ENCODE measurements at regions not wholly inside any gene's neighbourhood (a gene's known extent, or its start where the extent isn't known, plus 50 kb on each side); places are given as distances from the start of the nearest gene placed in this dataset.

DNA sequence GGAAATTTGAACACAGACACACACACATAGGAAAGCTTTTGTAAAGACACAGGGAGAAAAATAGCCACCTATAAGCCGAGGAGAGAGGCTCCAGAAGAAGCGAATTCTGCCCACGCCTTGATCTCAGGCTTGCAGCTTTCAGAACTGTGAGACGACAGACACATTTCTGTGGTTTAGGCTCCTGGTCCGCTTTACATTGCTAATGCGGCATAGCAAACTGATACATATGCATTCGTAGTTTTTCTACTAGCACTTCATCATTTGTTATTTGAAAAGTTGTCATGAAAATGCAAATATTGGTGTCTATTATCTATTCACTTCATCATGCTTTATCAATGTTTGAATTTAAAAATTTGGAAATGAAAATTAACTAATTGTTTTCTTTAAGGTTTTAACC lies 674.9 kb downstream of the SEMA5A start:
- TF ChIP-seq POLR2A (IDR thresholded peaks at IDR 0.05): no peak
- TF ChIP-seq, protein P1, sequence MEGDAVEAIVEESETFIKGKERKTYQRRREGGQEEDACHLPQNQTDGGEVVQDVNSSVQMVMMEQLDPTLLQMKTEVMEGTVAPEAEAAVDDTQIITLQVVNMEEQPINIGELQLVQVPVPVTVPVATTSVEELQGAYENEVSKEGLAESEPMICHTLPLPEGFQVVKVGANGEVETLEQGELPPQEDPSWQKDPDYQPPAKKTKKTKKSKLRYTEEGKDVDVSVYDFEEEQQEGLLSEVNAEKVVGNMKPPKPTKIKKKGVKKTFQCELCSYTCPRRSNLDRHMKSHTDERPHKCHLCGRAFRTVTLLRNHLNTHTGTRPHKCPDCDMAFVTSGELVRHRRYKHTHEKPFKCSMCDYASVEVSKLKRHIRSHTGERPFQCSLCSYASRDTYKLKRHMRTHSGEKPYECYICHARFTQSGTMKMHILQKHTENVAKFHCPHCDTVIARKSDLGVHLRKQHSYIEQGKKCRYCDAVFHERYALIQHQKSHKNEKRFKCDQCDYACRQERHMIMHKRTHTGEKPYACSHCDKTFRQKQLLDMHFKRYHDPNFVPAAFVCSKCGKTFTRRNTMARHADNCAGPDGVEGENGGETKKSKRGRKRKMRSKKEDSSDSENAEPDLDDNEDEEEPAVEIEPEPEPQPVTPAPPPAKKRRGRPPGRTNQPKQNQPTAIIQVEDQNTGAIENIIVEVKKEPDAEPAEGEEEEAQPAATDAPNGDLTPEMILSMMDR (IDR thresholded peaks at IDR 0.05 in 8 of 11, conservative IDR thresholded peaks at IDR 0.05 in 3 of 11): no peak
